IPS DF 6.9 (cell line): ENCODE measurements at regions not wholly inside any gene's neighbourhood (a gene's known extent, or its start where the extent isn't known, plus 50 kb on each side); places are given as distances from the start of the nearest gene placed in this dataset.
"Not testable (repeated sequence)": the region's sequence is repeated elsewhere in the genome, so short reads cannot be mapped to it uniquely, and the experiment has no call there.

Experiments
- DNase-seq: peaks from one replicate; pipeline ENCODE4 v3.0.0-alpha.2; 2013; ENCODE audit warnings: low read depth, low spot score
- H3K27ac ChIP-seq: one replicate; pipeline ENCODE4 v1.5.1; 2013; ENCODE audit warnings: low read length, control low read depth
- H3K27me3 ChIP-seq: 2 replicates; pipeline ENCODE4 v1.6.1; 2013; ENCODE audit warnings: mild to moderate bottlenecking, low read length; ENCODE audit not compliant: control insufficient read depth, insufficient read depth
- H3K36me3 ChIP-seq: 2 replicates; pipeline ENCODE4 v1.6.1; 2013; ENCODE audit warnings: low read length; ENCODE audit not compliant: control insufficient read depth, insufficient read depth
- H3K4me1 ChIP-seq: 2 replicates; pipeline ENCODE4 v1.6.1; 2013; ENCODE audit warnings: low read length; ENCODE audit not compliant: control insufficient read depth, insufficient read depth
- H3K4me3 ChIP-seq: 2 replicates; pipeline ENCODE4 v1.5.1; 2013; ENCODE audit warnings: mild to moderate bottlenecking, low read length
- H3K9me3 ChIP-seq: 2 replicates; pipeline ENCODE4 v1.6.1; 2013; ENCODE audit warnings: low read length, inconsistent platforms; ENCODE audit not compliant: control insufficient read depth, insufficient read depth
- WGBS: extraction: QIAGEN DNeasy Blood & Tissue Kit; methylation state at CpG from one replicate; pipeline ENCODE4 v1.1.7; 2013; ENCODE audit warnings: mixed read lengths, missing lambda C conversion rate; ENCODE audit not compliant: insufficient read length, insufficient coverage; 5-methylcytosine and 5-hydroxymethylcytosine counted together

DNA sequence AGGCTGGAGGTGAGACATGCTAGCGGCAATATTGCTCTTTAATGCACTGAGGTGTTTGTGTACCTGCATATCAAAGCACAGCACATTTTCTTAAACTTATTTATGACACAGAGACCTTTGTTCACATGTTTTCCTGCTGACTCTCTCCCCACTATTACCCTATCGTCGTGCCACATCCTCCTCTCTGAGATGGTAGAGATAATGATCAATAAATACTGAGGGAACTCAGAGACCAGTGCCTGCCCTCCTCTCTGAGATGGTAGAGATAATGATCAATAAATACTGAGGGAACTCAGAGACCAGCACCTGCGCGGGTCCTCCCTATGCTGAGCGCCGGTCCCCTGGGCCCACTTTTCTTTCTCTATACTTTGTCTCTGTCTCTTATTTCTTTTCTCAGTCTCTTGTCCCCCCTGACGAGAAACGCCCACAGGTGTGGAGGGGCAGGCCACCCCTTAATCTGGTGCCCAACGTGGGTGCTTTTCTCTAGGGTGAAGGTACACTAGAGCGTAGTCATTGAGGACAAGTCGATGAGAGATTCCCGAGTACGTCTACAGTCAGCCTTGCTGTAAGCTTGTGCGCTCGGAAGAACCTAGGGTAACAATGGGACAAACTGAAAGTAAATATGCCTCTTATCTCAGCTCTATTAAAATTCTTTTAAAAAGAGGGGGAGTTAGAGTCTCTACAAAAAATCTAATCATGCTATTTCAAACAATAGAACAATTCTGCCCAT is 157.4 kb downstream of the GPX5 start:
- no CpG with 5 or more reads among the region's 16 CpGs for WGBS

DNA sequence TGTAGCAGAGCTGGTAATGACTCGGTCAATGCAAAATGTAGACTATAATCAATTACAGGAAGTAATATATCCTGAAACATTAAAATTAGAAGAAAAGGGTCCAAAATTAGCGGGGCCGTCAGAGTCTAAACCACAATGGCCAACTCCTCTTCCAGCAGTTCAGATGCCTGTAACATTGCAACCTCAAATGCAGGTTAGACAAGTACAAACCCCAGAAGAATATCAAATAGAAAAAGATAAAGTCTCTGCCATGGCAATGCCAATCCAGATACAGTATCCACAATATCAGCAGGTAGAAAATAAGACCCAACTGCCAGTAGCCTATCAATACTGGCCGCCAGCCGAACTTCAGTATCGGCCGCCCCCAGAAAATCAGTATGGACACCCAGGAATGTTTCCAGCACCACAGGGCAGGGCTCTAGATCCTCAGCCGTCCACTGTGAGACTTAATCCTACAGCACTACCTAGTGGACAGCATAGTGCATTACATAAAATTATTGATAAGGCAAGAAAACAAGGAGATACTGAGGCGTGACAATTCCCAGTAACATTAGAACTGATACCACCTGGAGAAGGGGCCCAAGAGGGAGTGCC is 158.4 kb downstream of the GPX5 start:
- Histone ChIP-seq H3K27ac (no peak overlapping the region), H3K27me3 (no peaks in the 10 kb centered on the region)

More for the DNA sequence above, 157.4 kb downstream of the GPX5 start:
- H3K9me3 ChIP-seq, H3K27me3 ChIP-seq, H3K4me1 ChIP-seq, H3K27ac ChIP-seq, H3K4me3 ChIP-seq, DNase-seq, H3K36me3 ChIP-seq: not testable (repeated sequence)

DNA sequence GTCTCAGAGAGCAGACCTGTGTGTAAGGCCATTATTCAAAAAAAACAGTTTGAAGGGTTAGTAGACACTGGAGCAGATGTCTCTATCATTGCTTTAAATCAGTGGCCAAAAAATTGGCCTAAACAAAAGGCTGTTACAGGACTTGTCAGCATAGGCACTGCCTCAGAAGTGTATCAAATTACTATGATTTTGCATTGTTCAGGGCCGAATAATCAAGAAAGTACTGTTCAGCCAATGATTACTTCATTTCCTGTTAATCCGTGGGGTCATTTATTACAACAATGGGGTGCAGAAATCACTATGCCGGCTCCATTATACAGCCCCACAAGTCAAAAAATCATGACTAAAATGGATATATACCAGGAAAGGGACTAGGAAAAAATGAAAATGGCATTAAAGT is 160.3 kb downstream of the GPX5 start:
- H3K4me1 ChIP-seq, H3K4me3 ChIP-seq, H3K27ac ChIP-seq, H3K9me3 ChIP-seq, H3K36me3 ChIP-seq, DNase-seq, H3K27me3 ChIP-seq: not testable (repeated sequence)
- no CpG with 5 or more reads among the region's 3 CpGs for WGBS

More for the DNA sequence above, 158.4 kb downstream of the GPX5 start:
- Histone ChIP-seq H3K4me1 (no peaks in the 10 kb centered on the region), H3K4me3 (no peak overlapping the region), H3K36me3 (no peaks in the 10 kb centered on the region), H3K9me3 (no peaks in the 10 kb centered on the region)
- DNase-seq, result no peak
- WGBS, result no CpG with 5 or more reads among the region's 9 CpGs

DNA sequence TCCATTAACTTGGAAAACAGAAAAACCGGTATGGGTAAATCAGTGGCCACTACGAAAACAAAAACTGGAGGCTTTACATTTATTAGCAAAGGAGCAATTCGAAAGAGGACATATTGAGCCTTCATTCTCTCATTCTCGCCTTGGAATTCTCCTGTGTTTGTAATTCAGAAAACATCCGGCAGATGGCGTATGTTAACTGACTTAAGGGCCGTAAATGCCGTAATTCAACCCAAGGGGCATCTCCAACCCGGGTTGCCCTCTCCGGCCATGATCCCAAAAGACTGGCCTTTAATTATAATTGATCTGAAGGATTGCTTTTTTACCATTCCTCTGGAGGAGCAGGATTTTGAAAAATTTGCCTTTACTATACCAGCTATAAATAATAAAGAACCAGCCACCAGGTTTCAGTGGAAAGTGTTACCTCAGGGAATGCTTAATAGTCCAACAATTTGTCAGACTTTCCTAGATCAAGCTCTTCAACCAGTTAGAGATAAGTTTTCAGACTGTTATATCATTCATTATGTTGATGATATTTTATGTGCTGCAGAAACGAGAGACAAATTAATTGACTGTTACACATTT is 160.9 kb downstream of the GPX5 start:
- H3K4me1 ChIP-seq, DNase-seq, H3K27ac ChIP-seq, H3K4me3 ChIP-seq, H3K27me3 ChIP-seq, H3K36me3 ChIP-seq, H3K9me3 ChIP-seq: not testable (repeated sequence)
- no CpG with 5 or more reads among the region's 11 CpGs for WGBS

DNA sequence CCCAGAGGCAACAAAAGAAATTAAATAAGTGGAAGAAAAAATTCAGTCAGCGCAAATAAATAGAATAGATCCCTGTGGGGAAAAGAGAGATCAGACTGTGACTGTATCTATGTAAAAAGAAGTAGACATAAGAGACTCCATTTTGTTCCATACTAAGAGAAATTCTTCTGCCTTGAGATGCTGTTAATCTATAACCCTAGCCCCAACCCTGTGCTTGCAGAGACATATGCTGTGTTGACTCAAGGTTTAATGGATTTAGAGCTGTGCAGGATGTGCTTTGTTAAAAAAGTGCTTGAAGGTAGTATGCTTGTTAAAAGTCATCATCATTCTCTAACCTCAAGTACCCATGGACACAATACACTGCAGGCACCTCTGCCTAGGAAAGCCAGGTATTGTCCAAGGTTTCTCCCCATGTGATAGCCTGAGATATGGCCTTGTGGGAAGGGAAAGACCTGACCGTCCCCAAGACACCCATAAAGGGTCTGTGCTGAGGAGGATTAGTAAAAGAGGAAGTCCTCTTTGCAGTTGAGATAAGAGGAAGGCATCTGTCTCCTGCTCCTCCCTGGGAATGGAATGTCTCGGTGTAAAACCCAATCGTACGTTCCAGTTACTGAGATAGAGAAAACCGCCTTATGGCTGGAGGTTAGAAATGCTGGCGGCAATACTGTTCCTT is 161.8 kb downstream of the GPX5 start:
- H3K36me3 ChIP-seq, H3K4me3 ChIP-seq, H3K9me3 ChIP-seq, DNase-seq, H3K27ac ChIP-seq, H3K27me3 ChIP-seq, H3K4me1 ChIP-seq: not testable (repeated sequence)
- no CpG with 5 or more reads among the region's 7 CpGs for WGBS

DNA sequence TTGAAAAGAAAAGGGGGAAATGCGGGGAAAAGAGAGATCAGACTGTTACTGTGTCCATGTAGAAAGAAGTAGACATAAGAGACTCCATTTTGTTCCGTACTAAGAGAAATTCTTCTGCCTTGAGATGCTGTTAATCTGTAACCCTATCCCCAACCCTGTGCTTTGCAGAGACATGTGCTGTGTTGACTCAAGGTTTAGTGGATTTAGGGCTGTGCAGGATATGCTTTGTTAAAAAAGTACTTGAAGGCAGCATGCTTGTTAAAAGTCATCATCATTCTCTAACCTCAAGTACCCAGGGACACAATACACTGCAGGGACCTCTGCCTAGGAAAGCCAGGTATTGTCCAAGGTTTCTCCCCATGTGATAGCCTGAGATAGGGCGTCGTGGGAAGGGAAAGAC is 166.3 kb downstream of the GPX5 start:
- H3K36me3 ChIP-seq, H3K4me3 ChIP-seq, H3K27me3 ChIP-seq, H3K4me1 ChIP-seq, H3K27ac ChIP-seq, H3K9me3 ChIP-seq, DNase-seq: not testable (repeated sequence)
- WGBS, result no CpG with 5 or more reads among the region's 4 CpGs

DNA sequence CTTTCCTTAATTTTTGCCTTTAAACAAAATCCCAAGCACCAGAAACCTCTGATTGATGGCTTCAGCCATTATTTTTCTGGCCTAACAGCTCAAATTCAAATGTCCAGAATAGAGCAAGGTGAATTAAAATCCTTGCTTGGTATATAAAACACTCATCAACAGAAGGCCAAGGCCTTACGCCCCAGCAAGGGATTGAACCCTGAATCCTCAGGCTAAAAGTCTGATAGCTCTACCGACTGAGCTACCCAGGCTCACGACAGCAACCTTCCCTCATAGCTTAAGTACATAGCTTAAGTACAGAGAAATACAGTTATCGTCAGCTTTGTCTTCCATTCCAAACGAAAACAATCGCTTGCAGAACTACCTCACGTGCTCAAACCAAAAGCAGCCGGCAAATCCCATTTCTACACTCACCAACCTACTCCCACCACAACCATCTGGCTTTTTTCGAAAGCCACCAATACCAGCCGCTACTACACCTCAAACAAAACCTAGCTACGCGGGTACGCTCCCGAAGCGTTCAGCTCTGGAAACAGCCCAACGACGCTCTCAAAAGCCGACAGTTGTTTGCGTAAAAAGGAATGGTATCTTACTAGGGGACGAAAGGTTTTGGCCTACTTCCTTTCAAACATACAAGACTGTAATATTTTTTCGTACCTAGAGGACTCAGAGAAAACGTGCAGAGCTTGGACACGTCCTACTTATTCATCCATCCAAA is 167.5 kb downstream of the GPX5 start:
- no CpG with 5 or more reads among the region's 23 CpGs for WGBS
- no peak for DNase-seq
- H3K4me1 ChIP-seq, result no peaks in the 10 kb centered on the region
- no peak overlapping the region for H3K27ac ChIP-seq
- no peaks in the 10 kb centered on the region for H3K9me3 ChIP-seq
- H3K27me3 ChIP-seq, result peaks cover 3% of the 10 kb centered on the region; the same call in 1 of the 2 replicates
- H3K36me3 ChIP-seq, result no peaks in the 10 kb centered on the region
- peak overlapping the region; percentile 24; the same call in 1 of the 2 replicates for H3K4me3 ChIP-seq

DNA sequence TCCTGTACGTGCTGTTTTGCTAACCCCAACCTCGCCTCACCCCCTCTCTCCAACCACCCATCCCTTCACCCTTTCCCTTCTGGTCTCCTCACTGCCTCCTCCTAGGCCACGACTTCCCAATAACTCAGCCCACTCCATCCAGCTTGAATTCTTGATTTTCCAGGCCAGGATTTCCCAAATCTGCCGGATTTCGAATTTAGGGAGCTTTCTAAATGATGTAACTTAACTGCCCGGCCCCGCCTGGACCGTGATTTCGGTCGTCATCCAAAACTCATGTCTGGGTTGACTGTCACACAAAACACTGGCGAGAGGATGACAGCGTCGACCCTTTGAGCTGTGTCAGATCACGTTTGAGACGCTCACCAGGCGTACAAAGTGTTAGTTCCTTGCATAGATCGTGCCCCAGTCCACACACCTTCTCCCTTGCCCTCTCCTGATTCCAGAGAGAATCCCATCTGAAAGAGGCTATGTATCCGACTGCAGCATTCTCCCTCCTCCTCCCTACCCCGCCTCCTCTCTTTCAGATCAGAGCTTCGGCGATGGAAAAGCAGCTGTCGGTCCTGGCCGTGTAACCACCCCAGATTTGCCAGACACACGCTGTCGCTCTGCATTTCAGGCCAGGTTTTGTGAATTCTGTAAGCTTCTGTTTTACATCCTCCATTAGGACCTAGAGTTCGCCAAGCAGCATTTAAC is 168.2 kb downstream of the GPX5 start:
- no peaks in the 10 kb centered on the region for H3K4me1 ChIP-seq
- H3K4me3 ChIP-seq, result peak overlapping the region; percentile 24; the same call in 1 of the 2 replicates
- no CpG with 5 or more reads among the region's 26 CpGs for WGBS
- no peak overlapping the region for H3K27ac ChIP-seq
- H3K9me3 ChIP-seq, result no peaks in the 10 kb centered on the region
- H3K36me3 ChIP-seq, result no peaks in the 10 kb centered on the region
- H3K27me3 ChIP-seq, result peaks cover 3% of the 10 kb centered on the region; the same call in 1 of the 2 replicates
- DNase-seq, result no peak

DNA sequence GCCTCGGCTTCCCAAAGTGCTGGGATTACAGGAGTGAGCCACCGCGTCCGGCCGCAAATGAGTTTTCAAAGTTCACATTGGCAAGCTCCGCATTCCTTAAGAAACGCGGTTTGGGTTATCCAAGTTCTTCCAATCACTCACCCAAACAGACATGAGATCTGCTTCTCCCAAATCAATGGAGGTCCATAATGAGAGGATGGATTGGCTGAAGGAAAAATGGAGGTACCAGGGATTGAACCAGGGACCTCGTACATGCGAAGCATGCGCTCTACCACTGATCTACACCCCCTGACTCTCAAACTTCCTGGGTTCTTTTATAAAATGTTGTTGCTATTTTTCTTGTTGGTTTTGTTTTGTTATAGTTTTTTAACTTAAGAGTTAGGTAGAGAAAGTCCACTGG is 170.0 kb downstream of the GPX5 start:
- no CpG with 5 or more reads among the region's 11 CpGs for WGBS
- H3K36me3 ChIP-seq, result no peaks in the 10 kb centered on the region
- no peaks in the 10 kb centered on the region for H3K4me1 ChIP-seq
- H3K9me3 ChIP-seq, result no peaks in the 10 kb centered on the region
- H3K4me3 ChIP-seq, result no peak overlapping the region
- peaks cover 3% of the 10 kb centered on the region; the same call in 1 of the 2 replicates for H3K27me3 ChIP-seq
- DNase-seq, result no peak
- no peak overlapping the region for H3K27ac ChIP-seq
